ENCODE measurements at regions not wholly inside any gene's neighbourhood (a gene's known extent, or its start where the extent isn't known, plus 50 kb on each side); places are given as distances from the start of the nearest gene placed in this dataset.

- no peaks in the 10 kb centered on the region for H3K9me3 ChIP-seq (ENCODE audit: control insufficient read depth, low read length)
- no peaks in the 10 kb centered on the region for H3K4me1 ChIP-seq (ENCODE audit: control insufficient read depth, insufficient read depth, low read length)
- H3K36me3 ChIP-seq (ENCODE audit: control insufficient read depth, insufficient read depth, low read length), result no peaks in the 10 kb centered on the region
- no peak for TF ChIP-seq CTCF (conservative IDR thresholded peaks at IDR 0.05)
- no peak overlapping the region for H3K9ac ChIP-seq (ENCODE audit: extremely low read depth, low read length, poor library complexity, severe bottlenecking)
- Mint-ChIP-seq H3K4me3 (no peak overlapping the region), H3K9me3 (peaks cover 5% of the 10 kb centered on the region), H3K27ac (no peak overlapping the region), H3K36me3 (ENCODE audit: low read depth) (no peaks in the 10 kb centered on the region), H3K27me3 (ENCODE audit: insufficient read depth) (no peaks in the 10 kb centered on the region), H3K4me1 (no peaks in the 10 kb centered on the region)
- no peak overlapping the region for H3K27ac ChIP-seq (ENCODE audit: low read depth, low read length)
- H3K27me3 ChIP-seq (ENCODE audit: control insufficient read depth, insufficient read depth, low read length, poor library complexity, severe bottlenecking), result no peaks in the 10 kb centered on the region
- DNase-seq, result no peak
- H3K4me3 ChIP-seq (ENCODE audit: low read length), result no peak overlapping the region
Measured at GRCh38 chr4:107509615-107510014, 210.4 kb downstream of the PAPSS1 start.

- Mint-ChIP-seq H3K9me3 (no peaks in the 10 kb centered on the region), H3K4me3 (no peak overlapping the region), H3K4me1 (peaks cover 7% of the 10 kb centered on the region), H3K36me3 (ENCODE audit: low read depth) (no peaks in the 10 kb centered on the region), H3K27ac (no peak overlapping the region), H3K27me3 (ENCODE audit: insufficient read depth) (no peaks in the 10 kb centered on the region)
- Histone ChIP-seq H3K4me3 (ENCODE audit: low read length) (no peak overlapping the region), H3K9ac (ENCODE audit: extremely low read depth, low read length, poor library complexity, severe bottlenecking) (no peak overlapping the region), H3K27me3 (ENCODE audit: control insufficient read depth, insufficient read depth, low read length, poor library complexity, severe bottlenecking) (no peaks in the 10 kb centered on the region), H3K27ac (ENCODE audit: low read depth, low read length) (no peak overlapping the region), H3K4me1 (ENCODE audit: control insufficient read depth, insufficient read depth, low read length) (no peaks in the 10 kb centered on the region), H3K9me3 (ENCODE audit: control insufficient read depth, low read length) (no peaks in the 10 kb centered on the region), H3K36me3 (ENCODE audit: control insufficient read depth, insufficient read depth, low read length) (no peaks in the 10 kb centered on the region)
- 86 to 88% methylated on average over 1 to 3 of the region's 3 CpGs for WGBS, 2 experiments (ENCODE audit: insufficient coverage in 1 of 2, insufficient read length in 1 of 2)
- no peak for DNase-seq
- TF ChIP-seq CTCF (conservative IDR thresholded peaks at IDR 0.05), result no peak
Measured at GRCh38 chr4:107500551-107500950, 219.5 kb downstream of the PAPSS1 start.

GRCh38 chr4:107497054-107497453 is 223.0 kb downstream of the PAPSS1 start:
- H3K9ac ChIP-seq (ENCODE audit: extremely low read depth, low read length, poor library complexity, severe bottlenecking), result no peak overlapping the region
- DNase-seq, result no peak
- H3K27ac Mint-ChIP-seq, result no peak overlapping the region
- H3K27ac ChIP-seq (ENCODE audit: low read depth, low read length), result no peak overlapping the region
- H3K4me1 Mint-ChIP-seq, result peaks cover 7% of the 10 kb centered on the region
- H3K27me3 Mint-ChIP-seq (ENCODE audit: insufficient read depth), result no peaks in the 10 kb centered on the region
- H3K4me3 Mint-ChIP-seq, result no peak overlapping the region
- H3K9me3 ChIP-seq (ENCODE audit: control insufficient read depth, low read length), result no peaks in the 10 kb centered on the region
- no peaks in the 10 kb centered on the region for H3K4me1 ChIP-seq (ENCODE audit: control insufficient read depth, insufficient read depth, low read length)
- no peaks in the 10 kb centered on the region for H3K27me3 ChIP-seq (ENCODE audit: control insufficient read depth, insufficient read depth, low read length, poor library complexity, severe bottlenecking)
- H3K9me3 Mint-ChIP-seq, result no peaks in the 10 kb centered on the region
- WGBS, 2 experiments (ENCODE audit: insufficient coverage in 1 of 2, insufficient read length in 1 of 2), result 66% methylated on average over 2 of the region's 2 CpGs; no CpG with 5 or more reads in 1 of the 2 experiments
- no peak overlapping the region for H3K4me3 ChIP-seq (ENCODE audit: low read length)
- H3K36me3 ChIP-seq (ENCODE audit: control insufficient read depth, insufficient read depth, low read length), result no peaks in the 10 kb centered on the region
- no peaks in the 10 kb centered on the region for H3K36me3 Mint-ChIP-seq (ENCODE audit: low read depth)
- TF ChIP-seq CTCF (conservative IDR thresholded peaks at IDR 0.05), result no peak

All from endodermal cell (in vitro differentiated cells).